ENCODE measurements at regions not wholly inside any gene's neighbourhood (a gene's known extent, or its start where the extent isn't known, plus 50 kb on each side); places are given as distances from the start of the nearest gene placed in this dataset.
"Not testable (repeated sequence)": the region's sequence is repeated elsewhere in the genome, so short reads cannot be mapped to it uniquely, and the experiment has no call there.

DNA sequence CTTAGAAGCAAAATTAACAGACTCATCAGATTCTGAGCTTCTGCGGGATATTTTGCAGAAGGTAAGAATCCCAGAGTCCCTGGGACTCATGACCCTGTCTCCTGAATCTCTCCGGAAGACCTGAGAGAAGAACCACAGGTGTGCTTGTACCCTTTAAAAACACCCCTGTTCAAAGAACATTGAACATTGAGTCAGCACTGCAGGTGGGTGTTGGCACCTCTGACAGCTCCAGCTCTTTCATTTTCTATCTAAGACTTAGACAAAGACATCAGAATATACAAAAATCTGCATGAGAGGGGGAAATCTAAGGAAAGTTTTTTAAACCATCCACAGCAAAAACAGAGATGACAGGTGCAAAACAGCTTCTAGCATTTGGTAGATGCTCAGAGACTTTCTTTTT, 50.1 kb upstream of the ROPN1B start:
- DNase-seq (ENCODE audit: low read depth); H3K4me3 ChIP-seq (ENCODE audit: low read length): not testable (repeated sequence)
